HG02973 (cell line): ENCODE measurements at regions not wholly inside any gene's neighbourhood (a gene's known extent, or its start where the extent isn't known, plus 50 kb on each side); places are given as distances from the start of the nearest gene placed in this dataset.

ENCODE experiments used
- ATAC-seq: cut with Tn5 transposase; IDR thresholded peaks from one replicate; pipeline ENCODE4 v1.9.1; 2021; ENCODE audit warnings: moderate library complexity; ENCODE audit not compliant: unreplicated experiment

GRCh38 chr13:106143930-106144709 lies 391.3 kb downstream of the EFNB2 start:
- ATAC-seq = no peak

GRCh38 chr13:106143392-106143791 lies 392.1 kb downstream of the EFNB2 start:
- no peak for ATAC-seq

- no peak for ATAC-seq
These were observed 395.0 kb downstream of the EFNB2 start for GRCh38 chr13:106140476-106140875.

- ATAC-seq = no peak
These were observed 395.5 kb downstream of the EFNB2 start for GRCh38 chr13:106139942-106140341.

GRCh38 chr13:106139377-106139776 lies 396.1 kb downstream of the EFNB2 start:
- no peak for ATAC-seq

GRCh38 chr13:106138620-106139019 lies 396.8 kb downstream of the EFNB2 start:
- no peak for ATAC-seq

- ATAC-seq = no peak
These were observed 402.4 kb downstream of the EFNB2 start for GRCh38 chr13:106133025-106133424.

- ATAC-seq = no peak
These were observed 403.2 kb downstream of the EFNB2 start for GRCh38 chr13:106132216-106132615.

- ATAC-seq = no peak
These were observed 405.5 kb downstream of the EFNB2 start for GRCh38 chr13:106129993-106130392.

GRCh38 chr13:106129273-106129672 lies 406.2 kb downstream of the EFNB2 start:
- no peak for ATAC-seq

- ATAC-seq = no peak
These were observed 413.2 kb downstream of the EFNB2 start for GRCh38 chr13:106122234-106122633.

GRCh38 chr13:106121173-106121754 lies 414.2 kb downstream of the EFNB2 start:
- ATAC-seq = no peak

GRCh38 chr13:106118996-106119395 lies 416.5 kb downstream of the EFNB2 start:
- ATAC-seq = no peak

GRCh38 chr13:106118050-106118449 lies 417.4 kb downstream of the EFNB2 start:
- no peak for ATAC-seq

GRCh38 chr13:106117640-106118039 lies 417.8 kb downstream of the EFNB2 start:
- ATAC-seq = no peak

- no peak for ATAC-seq
These were observed 418.4 kb downstream of the EFNB2 start for GRCh38 chr13:106117035-106117434.

- no peak for ATAC-seq
These were observed 420.4 kb downstream of the EFNB2 start for GRCh38 chr13:106115081-106115480.

- ATAC-seq = no peak
These were observed 421.7 kb downstream of the EFNB2 start for GRCh38 chr13:106113796-106114195.

- no peak for ATAC-seq
These were observed 423.3 kb downstream of the EFNB2 start for GRCh38 chr13:106112191-106112590.

GRCh38 chr13:106110241-106110855 lies 425.1 kb downstream of the EFNB2 start:
- no peak for ATAC-seq

GRCh38 chr13:106109391-106109791 lies 426.1 kb downstream of the EFNB2 start:
- no peak for ATAC-seq

GRCh38 chr13:106108346-106108745 lies 427.1 kb downstream of the EFNB2 start:
- no peak for ATAC-seq
